ENCODE measurements at regions not wholly inside any gene's neighbourhood (a gene's known extent, or its start where the extent isn't known, plus 50 kb on each side); places are given as distances from the start of the nearest gene placed in this dataset.

- Histone ChIP-seq H3K9me3 (ENCODE audit: insufficient read depth, low read length) (peaks cover 4% of the 10 kb centered on the region; the same call in 1 of the 2 replicates), H3K27me3 (ENCODE audit: insufficient read depth, insufficient read length) (no peaks in the 10 kb centered on the region), H3K4me1 (ENCODE audit: insufficient read depth, insufficient read length) (no peaks in the 10 kb centered on the region), H3K9ac (ENCODE audit: insufficient read length, low read depth) (no peak overlapping the region), H3K36me3 (ENCODE audit: insufficient read depth, insufficient read length, low read length) (no peaks in the 10 kb centered on the region), H3K4me3 (ENCODE audit: insufficient read length, low read depth) (no peak overlapping the region)
- no peak for TF ChIP-seq SUZ12 (IDR thresholded peaks at IDR 0.05; ENCODE audit: extremely low read depth, insufficient read depth, insufficient read length)
- no peak for TF ChIP-seq ZNF274 (IDR thresholded peaks at IDR 0.05; ENCODE audit: low read depth, low read length)
- no peak for TF ChIP-seq YY1 (IDR thresholded peaks at IDR 0.05; ENCODE audit: insufficient read depth, insufficient read length)
- DNase-seq (ENCODE audit: low read depth, low spot score): no peak
These were observed 341.9 kb upstream of the PIK3C3 start for GRCh38 chr18:41613003-41613609.

GRCh38 chr18:41604964-41605363, 350.1 kb upstream of the PIK3C3 start:
- H3K27me3 ChIP-seq (ENCODE audit: insufficient read depth, insufficient read length): no peaks in the 10 kb centered on the region
- H3K9ac ChIP-seq (ENCODE audit: insufficient read length, low read depth): no peak overlapping the region
- H3K9me3 ChIP-seq (ENCODE audit: insufficient read depth, low read length): no peaks in the 10 kb centered on the region
- H3K4me3 ChIP-seq (ENCODE audit: insufficient read length, low read depth): no peak overlapping the region
- no peaks in the 10 kb centered on the region for H3K36me3 ChIP-seq (ENCODE audit: insufficient read depth, insufficient read length, low read length)
- no peaks in the 10 kb centered on the region for H3K4me1 ChIP-seq (ENCODE audit: insufficient read depth, insufficient read length)
- no peak for DNase-seq (ENCODE audit: low read depth, low spot score)
- no peak for TF ChIP-seq YY1 (IDR thresholded peaks at IDR 0.05; ENCODE audit: insufficient read depth, insufficient read length)
- TF ChIP-seq SUZ12 (IDR thresholded peaks at IDR 0.05; ENCODE audit: extremely low read depth, insufficient read depth, insufficient read length): no peak
- no peak for TF ChIP-seq ZNF274 (IDR thresholded peaks at IDR 0.05; ENCODE audit: low read depth, low read length)

GRCh38 chr18:41602034-41602433, 353.0 kb upstream of the PIK3C3 start:
- Histone ChIP-seq H3K4me3 (ENCODE audit: insufficient read length, low read depth) (no peak overlapping the region), H3K36me3 (ENCODE audit: insufficient read depth, insufficient read length, low read length) (no peaks in the 10 kb centered on the region), H3K9me3 (ENCODE audit: insufficient read depth, low read length) (no peaks in the 10 kb centered on the region), H3K9ac (ENCODE audit: insufficient read length, low read depth) (no peak overlapping the region), H3K27me3 (ENCODE audit: insufficient read depth, insufficient read length) (no peaks in the 10 kb centered on the region), H3K4me1 (ENCODE audit: insufficient read depth, insufficient read length) (no peaks in the 10 kb centered on the region)
- DNase-seq (ENCODE audit: low read depth, low spot score): no peak
- TF ChIP-seq SUZ12 (IDR thresholded peaks at IDR 0.05; ENCODE audit: extremely low read depth, insufficient read depth, insufficient read length): no peak
- no peak for TF ChIP-seq ZNF274 (IDR thresholded peaks at IDR 0.05; ENCODE audit: low read depth, low read length)
- TF ChIP-seq YY1 (IDR thresholded peaks at IDR 0.05; ENCODE audit: insufficient read depth, insufficient read length): no peak

- H3K4me1 ChIP-seq (ENCODE audit: insufficient read depth, insufficient read length): no peaks in the 10 kb centered on the region
- no peaks in the 10 kb centered on the region for H3K27me3 ChIP-seq (ENCODE audit: insufficient read depth, insufficient read length)
- no peak overlapping the region for H3K4me3 ChIP-seq (ENCODE audit: insufficient read length, low read depth)
- TF ChIP-seq SUZ12 (IDR thresholded peaks at IDR 0.05; ENCODE audit: extremely low read depth, insufficient read depth, insufficient read length): no peak
- no peak for TF ChIP-seq ZNF274 (IDR thresholded peaks at IDR 0.05; ENCODE audit: low read depth, low read length)
- no peak for TF ChIP-seq YY1 (IDR thresholded peaks at IDR 0.05; ENCODE audit: insufficient read depth, insufficient read length)
- no peak overlapping the region for H3K9ac ChIP-seq (ENCODE audit: insufficient read length, low read depth)
- DNase-seq (ENCODE audit: low read depth, low spot score): no peak
- H3K36me3 ChIP-seq (ENCODE audit: insufficient read depth, insufficient read length, low read length): no peaks in the 10 kb centered on the region
- H3K9me3 ChIP-seq (ENCODE audit: insufficient read depth, low read length): no peaks in the 10 kb centered on the region
These were observed 354.2 kb upstream of the PIK3C3 start for GRCh38 chr18:41600693-41601391.

GRCh38 chr18:41599466-41599865, 355.6 kb upstream of the PIK3C3 start:
- DNase-seq (ENCODE audit: low read depth, low spot score): no peak
- no peaks in the 10 kb centered on the region for H3K36me3 ChIP-seq (ENCODE audit: insufficient read depth, insufficient read length, low read length)
- no peaks in the 10 kb centered on the region for H3K4me1 ChIP-seq (ENCODE audit: insufficient read depth, insufficient read length)
- TF ChIP-seq YY1 (IDR thresholded peaks at IDR 0.05; ENCODE audit: insufficient read depth, insufficient read length) (no peak), ZNF274 (IDR thresholded peaks at IDR 0.05; ENCODE audit: low read depth, low read length) (no peak), SUZ12 (IDR thresholded peaks at IDR 0.05; ENCODE audit: extremely low read depth, insufficient read depth, insufficient read length) (no peak)
- no peak overlapping the region for H3K9ac ChIP-seq (ENCODE audit: insufficient read length, low read depth)
- no peaks in the 10 kb centered on the region for H3K27me3 ChIP-seq (ENCODE audit: insufficient read depth, insufficient read length)
- H3K4me3 ChIP-seq (ENCODE audit: insufficient read length, low read depth): no peak overlapping the region
- no peaks in the 10 kb centered on the region for H3K9me3 ChIP-seq (ENCODE audit: insufficient read depth, low read length)

GRCh38 chr18:41594582-41594981, 360.5 kb upstream of the PIK3C3 start:
- Histone ChIP-seq H3K4me1 (ENCODE audit: insufficient read depth, insufficient read length) (no peaks in the 10 kb centered on the region), H3K36me3 (ENCODE audit: insufficient read depth, insufficient read length, low read length) (no peaks in the 10 kb centered on the region), H3K9me3 (ENCODE audit: insufficient read depth, low read length) (no peaks in the 10 kb centered on the region), H3K9ac (ENCODE audit: insufficient read length, low read depth) (no peak overlapping the region), H3K4me3 (ENCODE audit: insufficient read length, low read depth) (no peak overlapping the region), H3K27me3 (ENCODE audit: insufficient read depth, insufficient read length) (no peaks in the 10 kb centered on the region)
- no peak for DNase-seq (ENCODE audit: low read depth, low spot score)
- TF ChIP-seq ZNF274 (IDR thresholded peaks at IDR 0.05; ENCODE audit: low read depth, low read length) (no peak), SUZ12 (IDR thresholded peaks at IDR 0.05; ENCODE audit: extremely low read depth, insufficient read depth, insufficient read length) (no peak), YY1 (IDR thresholded peaks at IDR 0.05; ENCODE audit: insufficient read depth, insufficient read length) (no peak)

- H3K9ac ChIP-seq (ENCODE audit: insufficient read length, low read depth): no peak overlapping the region
- H3K4me3 ChIP-seq (ENCODE audit: insufficient read length, low read depth): no peak overlapping the region
- TF ChIP-seq YY1 (IDR thresholded peaks at IDR 0.05; ENCODE audit: insufficient read depth, insufficient read length): no peak
- no peak for TF ChIP-seq SUZ12 (IDR thresholded peaks at IDR 0.05; ENCODE audit: extremely low read depth, insufficient read depth, insufficient read length)
- no peak for TF ChIP-seq ZNF274 (IDR thresholded peaks at IDR 0.05; ENCODE audit: low read depth, low read length)
- no peaks in the 10 kb centered on the region for H3K36me3 ChIP-seq (ENCODE audit: insufficient read depth, insufficient read length, low read length)
- DNase-seq (ENCODE audit: low read depth, low spot score): no peak
- H3K4me1 ChIP-seq (ENCODE audit: insufficient read depth, insufficient read length): no peaks in the 10 kb centered on the region
- H3K27me3 ChIP-seq (ENCODE audit: insufficient read depth, insufficient read length): no peaks in the 10 kb centered on the region
- H3K9me3 ChIP-seq (ENCODE audit: insufficient read depth, low read length): no peaks in the 10 kb centered on the region
These were observed 361.8 kb upstream of the PIK3C3 start for GRCh38 chr18:41593171-41593675.

Data from NT2/D1 (cell line).